ENCODE measurements at regions not wholly inside any gene's neighbourhood (a gene's known extent, or its start where the extent isn't known, plus 50 kb on each side); places are given as distances from the start of the nearest gene placed in this dataset.

DNA sequence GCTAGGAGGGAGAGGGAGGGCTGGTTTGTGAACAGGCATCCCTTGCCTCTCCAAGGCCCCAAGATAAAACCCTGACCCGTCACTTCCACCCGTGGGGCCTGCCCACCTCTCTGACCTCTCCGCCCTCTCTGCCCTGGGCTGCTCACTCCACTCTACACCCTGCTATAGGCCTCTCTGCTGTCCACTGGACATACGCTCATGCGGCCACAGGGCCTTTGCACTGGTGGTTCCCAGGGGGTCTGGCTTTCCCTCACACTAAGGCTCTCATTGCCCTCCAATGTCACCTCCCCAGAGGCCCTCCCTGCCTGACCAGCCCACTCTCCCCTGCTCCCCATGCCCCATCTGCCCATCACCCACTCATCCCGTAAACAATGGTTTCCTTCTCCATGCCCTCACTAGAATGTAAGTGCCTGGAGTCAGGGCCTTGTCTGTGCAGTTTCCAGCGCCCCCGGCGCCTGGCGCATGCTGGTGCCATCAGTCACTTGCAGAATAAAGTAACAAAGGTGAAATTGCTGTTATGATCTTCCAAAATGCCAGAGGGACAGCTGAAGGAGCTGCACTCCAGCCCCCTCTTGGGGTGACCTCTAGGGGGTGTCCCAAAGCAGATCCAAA lies 73.6 kb downstream of the RFLNA start:
- CTCF ChIA-PET, result no interaction called here
- ATAC-seq, result no peak
- BruUV-seq (replicated peaks), result no TSS peak
- peak overlapping the region; percentile 58; the same call in 1 of the 2 replicates for H3K4me2 ChIP-seq (ENCODE audit: low read length)
- H3K27me3 ChIP-seq (ENCODE audit: low read length), result no peaks in the 10 kb centered on the region
- peak overlapping the region; percentile 74 for H3K27ac ChIP-seq (ENCODE audit: low read length)
- H3K9me2 ChIP-seq (replicated peaks; ENCODE audit: low read length), result no peaks in the 10 kb centered on the region
- H3K9ac ChIP-seq (ENCODE audit: low read length), result 0 out of 2 replicates have a peak overlapping the region, but pooled peaks have one; percentile 56
- no peak overlapping the region for H2AFZ ChIP-seq (ENCODE audit: low read length)
- intact Hi-C loops (cut with micrococcal nuclease), result loop anchor here (1.0 to 5.0 kb wide), 2 partner anchors 12 to 199 kb away; partner anchors contain the start of gene NCOR2
- DNase-seq, result no peak
- H3K4me3 ChIP-seq (ENCODE audit: low read length), result no peak overlapping the region
- peaks cover 78% of the 10 kb centered on the region for H3K36me3 ChIP-seq (ENCODE audit: low read depth, low read length)
- H3F3A ChIP-seq (ENCODE audit: low read length, unreplicated experiment), result no peaks in the 10 kb centered on the region
- TF ChIP-seq EZH2phosphoT487 (IDR thresholded peaks at IDR 0.05; ENCODE audit: borderline replicate concordance, low read length), result no peak
- TF ChIP-seq EZH2 (IDR thresholded peaks at IDR 0.05; ENCODE audit: low read length, unreplicated experiment), result no peak
- TF ChIP-seq, protein P1, sequence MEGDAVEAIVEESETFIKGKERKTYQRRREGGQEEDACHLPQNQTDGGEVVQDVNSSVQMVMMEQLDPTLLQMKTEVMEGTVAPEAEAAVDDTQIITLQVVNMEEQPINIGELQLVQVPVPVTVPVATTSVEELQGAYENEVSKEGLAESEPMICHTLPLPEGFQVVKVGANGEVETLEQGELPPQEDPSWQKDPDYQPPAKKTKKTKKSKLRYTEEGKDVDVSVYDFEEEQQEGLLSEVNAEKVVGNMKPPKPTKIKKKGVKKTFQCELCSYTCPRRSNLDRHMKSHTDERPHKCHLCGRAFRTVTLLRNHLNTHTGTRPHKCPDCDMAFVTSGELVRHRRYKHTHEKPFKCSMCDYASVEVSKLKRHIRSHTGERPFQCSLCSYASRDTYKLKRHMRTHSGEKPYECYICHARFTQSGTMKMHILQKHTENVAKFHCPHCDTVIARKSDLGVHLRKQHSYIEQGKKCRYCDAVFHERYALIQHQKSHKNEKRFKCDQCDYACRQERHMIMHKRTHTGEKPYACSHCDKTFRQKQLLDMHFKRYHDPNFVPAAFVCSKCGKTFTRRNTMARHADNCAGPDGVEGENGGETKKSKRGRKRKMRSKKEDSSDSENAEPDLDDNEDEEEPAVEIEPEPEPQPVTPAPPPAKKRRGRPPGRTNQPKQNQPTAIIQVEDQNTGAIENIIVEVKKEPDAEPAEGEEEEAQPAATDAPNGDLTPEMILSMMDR (conservative IDR thresholded peaks at IDR 0.05; ENCODE audit: low read depth, low read length), result peak; percentile 30; the same call in 1 of the 2 replicates
- peaks cover 66% of the 10 kb centered on the region for H4K20me1 ChIP-seq (ENCODE audit: low read length)
- H3K9me3 ChIP-seq (ENCODE audit: low read length), result no peaks in the 10 kb centered on the region
- POLR2A ChIA-PET (ENCODE audit: unreplicated experiment), result no interaction called here
- peaks cover 29% of the 10 kb centered on the region for H3K4me1 ChIP-seq (ENCODE audit: insufficient read depth, low read length)
- peaks cover 93% of the 10 kb centered on the region for H3K79me2 ChIP-seq (ENCODE audit: low read length)

DNA sequence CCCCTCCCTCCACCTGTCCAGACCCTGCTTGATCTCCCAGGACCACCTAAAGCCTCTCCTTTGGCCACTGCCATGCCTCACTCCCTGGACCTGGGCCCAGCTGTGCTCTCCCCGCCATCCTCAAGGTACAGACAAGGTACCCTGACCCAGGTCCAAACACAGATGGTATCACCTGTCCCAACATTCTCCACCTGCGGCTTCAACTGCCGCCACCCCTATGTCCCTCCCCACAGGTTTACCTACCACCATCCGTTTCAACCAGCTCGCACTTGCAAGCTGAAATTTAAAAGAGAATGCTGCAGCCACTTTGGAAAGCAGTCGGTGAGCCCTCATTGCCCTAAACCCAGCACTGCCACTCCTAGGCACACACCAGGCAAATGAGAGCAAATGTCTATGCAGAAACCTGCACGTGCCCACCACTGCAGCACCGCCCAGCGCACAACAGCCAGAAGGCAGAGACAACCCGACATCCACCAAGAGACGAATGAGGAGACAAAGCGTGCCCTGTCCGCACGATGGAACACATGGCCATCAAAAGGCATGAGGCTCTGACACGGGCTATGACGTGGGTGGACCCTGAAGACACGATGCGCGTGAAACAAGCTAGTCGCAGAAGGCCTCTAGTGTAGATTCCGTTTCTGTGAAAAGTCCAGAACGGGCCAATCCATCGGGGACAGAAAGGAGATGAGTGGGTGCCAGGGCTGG lies 71.0 kb downstream of the RFLNA start:
- H3K79me2 ChIP-seq (ENCODE audit: low read length), result peaks cover 98% of the 10 kb centered on the region
- no peak overlapping the region for H3K27ac ChIP-seq (ENCODE audit: low read length)
- ChIA-PET CTCF (no interaction called here), POLR2A (ENCODE audit: unreplicated experiment) (no interaction called here)
- ATAC-seq, result no peak
- no peaks in the 10 kb centered on the region for H3F3A ChIP-seq (ENCODE audit: low read length, unreplicated experiment)
- H3K9me2 ChIP-seq (replicated peaks; ENCODE audit: low read length), result no peaks in the 10 kb centered on the region
- TF ChIP-seq EZH2phosphoT487 (IDR thresholded peaks at IDR 0.05; ENCODE audit: borderline replicate concordance, low read length) (no peak), EZH2 (IDR thresholded peaks at IDR 0.05; ENCODE audit: low read length, unreplicated experiment) (no peak)
- TF ChIP-seq, protein P1 (conservative IDR thresholded peaks at IDR 0.05; ENCODE audit: low read depth, low read length), result no peak
- no peak overlapping the region for H2AFZ ChIP-seq (ENCODE audit: low read length)
- no peak for DNase-seq
- BruUV-seq (replicated peaks), result no TSS peak
- H3K27me3 ChIP-seq (ENCODE audit: low read length), result no peaks in the 10 kb centered on the region
- H3K4me1 ChIP-seq (ENCODE audit: insufficient read depth, low read length), result peaks cover 23% of the 10 kb centered on the region
- peaks cover 87% of the 10 kb centered on the region for H3K36me3 ChIP-seq (ENCODE audit: low read depth, low read length)
- no peaks in the 10 kb centered on the region for H3K9me3 ChIP-seq (ENCODE audit: low read length)
- no peak overlapping the region for H3K4me3 ChIP-seq (ENCODE audit: low read length)
- intact Hi-C loops (cut with micrococcal nuclease), result loop anchor here (5.0 kb wide), 1 partner anchor 201 kb away; the partner anchor contains the start of gene NCOR2
- H3K9ac ChIP-seq (ENCODE audit: low read length), result no peak overlapping the region
- H3K4me2 ChIP-seq (ENCODE audit: low read length), result no peak overlapping the region
- peaks cover 72% of the 10 kb centered on the region for H4K20me1 ChIP-seq (ENCODE audit: low read length)

All from PC-3 (cell line).